Kidney (tissue), 13 donors: ENCODE measurements at regions not wholly inside any gene's neighbourhood (a gene's known extent, or its start where the extent isn't known, plus 50 kb on each side); places are given as distances from the start of the nearest gene placed in this dataset.

Source experiments
- DNase-seq, 5 donors: peaks; one replicate each; pipeline ENCODE4 v3.0.0-alpha.2; 2013 to 2020
- FAIRE-seq: peaks from 2 replicates; lab custom pipeline; 2012; peaks lifted over from hg19 to GRCh38; lab: Jason Lieb, UNC
- H3K27ac ChIP-seq, 2 donors: one replicate each; pipeline ENCODE4 v1.7.0; 2013; ENCODE audit warnings: low read depth in 2 of 2, low read length in 2 of 2, inconsistent platforms in 1 of 2
- H3K27me3 ChIP-seq: one replicate; pipeline ENCODE4 v1.7.1; 2013; ENCODE audit warnings: low read length, inconsistent platforms; ENCODE audit not compliant: control insufficient read depth, insufficient read depth
- H3K36me3 ChIP-seq, 3 donors: one replicate each; pipeline versions ENCODE4 v1.7.0 to v1.7.1; 2013; ENCODE audit warnings: low read length in 3 of 3, control low read depth in 1 of 3, inconsistent platforms in 1 of 3; ENCODE audit not compliant: insufficient read depth in 3 of 3, control insufficient read depth in 2 of 3
- H3K4me1 ChIP-seq, 3 donors: one replicate each; pipeline versions ENCODE4 v1.7.0 to v1.7.1; 2013; ENCODE audit warnings: low read length in 3 of 3, inconsistent platforms in 1 of 3, low read depth in 1 of 3; ENCODE audit not compliant: control insufficient read depth in 2 of 3, insufficient read depth in 2 of 3
- H3K4me3 ChIP-seq, 3 donors: one replicate each; pipeline versions ENCODE4 v1.7.0 to v1.8.1; 2013; ENCODE audit warnings: low read length in 3 of 3, control low read depth in 1 of 3, inconsistent platforms in 1 of 3
- H3K9ac ChIP-seq, 3 donors: one replicate each; pipeline versions ENCODE4 v1.7.0 to v1.7.1; 2013; ENCODE audit warnings: low read length in 3 of 3, control low read depth in 1 of 3, inconsistent platforms in 1 of 3
- H3K9me3 ChIP-seq, 3 donors: one replicate each; pipeline versions ENCODE4 v1.7.0 to v1.7.1; 2013; ENCODE audit warnings: low read length in 3 of 3, control low read depth in 1 of 3, inconsistent platforms in 1 of 3; ENCODE audit not compliant: control insufficient read depth in 2 of 3, insufficient read depth in 1 of 3
- CTCF ChIP-seq: IDR thresholded peaks from 3 replicates; pipeline ENCODE4 v1.5.1; 2012; ENCODE audit warnings: mild to moderate bottlenecking, moderate library complexity, borderline replicate concordance; ENCODE audit not compliant: insufficient read depth; ENCODE audit errors: extremely low read depth
- intact Hi-C: fragments of 100-400 bp; cut with DNase I; formaldehyde crosslinking; loops from one replicate; pipeline ENCODE4 v1.11.1; 2022
- donor health status: control.
- donor health status: control.
- donor health status: control.
- donor health status: control.
- donor health status: control.
- donor health status: DM: yes; HTN: yes; CAD: no.
- donor health status: Normal renal cell carcinoma (clear cell type).

GRCh38 chr6:105763866-105764265 lies 322.3 kb upstream of the PRDM1 start:
- Histone ChIP-seq H3K27me3 (no peaks in the 10 kb centered on the region), H3K9ac (no peak overlapping the region), H3K36me3 (no peaks in the 10 kb centered on the region), H3K4me1 (no peaks in the 10 kb centered on the region), H3K27ac (no peak overlapping the region), H3K9me3 (no peaks in the 10 kb centered on the region), H3K4me3 (no peak overlapping the region)
- intact Hi-C loops: no loop called here
- no peak for TF ChIP-seq CTCF
- no peak for FAIRE-seq
- no peak for DNase-seq

- no peak overlapping the region for H3K27ac ChIP-seq
- no peaks in the 10 kb centered on the region for H3K4me1 ChIP-seq
- no peak overlapping the region for H3K4me3 ChIP-seq
- H3K9ac ChIP-seq: no peak overlapping the region
- H3K27me3 ChIP-seq: no peaks in the 10 kb centered on the region
- TF ChIP-seq CTCF: no peak
- DNase-seq (no peak), FAIRE-seq (no peak)
- no peaks in the 10 kb centered on the region for H3K36me3 ChIP-seq
- intact Hi-C loops: no loop called here
- H3K9me3 ChIP-seq: no peaks in the 10 kb centered on the region
Observed at GRCh38 chr6:105760746-105761145, 325.4 kb upstream of the PRDM1 start.

DNA sequence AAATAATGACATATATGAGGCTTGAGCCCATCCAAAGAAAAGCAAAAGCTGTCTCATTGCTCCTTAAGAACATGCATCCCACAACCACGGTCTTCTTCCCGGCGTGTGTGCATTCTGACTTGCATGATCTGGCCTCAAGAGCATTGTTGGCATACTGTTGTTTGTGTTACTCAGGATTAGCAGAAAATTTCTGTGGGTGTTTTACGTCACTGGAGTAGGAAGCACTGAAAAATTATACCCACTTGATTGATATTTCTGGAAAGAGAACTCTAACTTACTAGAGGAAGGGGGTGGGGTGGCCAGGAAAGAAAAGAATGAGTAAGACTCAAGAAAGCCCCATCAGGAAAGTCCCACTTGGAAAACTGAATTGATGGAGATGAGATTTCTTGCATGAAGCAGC lies 326.2 kb upstream of the PRDM1 start:
- Histone ChIP-seq H3K27ac (no peak overlapping the region), H3K9me3 (no peaks in the 10 kb centered on the region), H3K36me3 (no peaks in the 10 kb centered on the region), H3K27me3 (no peaks in the 10 kb centered on the region), H3K4me3 (no peak overlapping the region), H3K4me1 (no peaks in the 10 kb centered on the region), H3K9ac (no peak overlapping the region)
- no peak for TF ChIP-seq CTCF
- DNase-seq: no peak
- intact Hi-C loops: no loop called here
- FAIRE-seq: no peak

DNA sequence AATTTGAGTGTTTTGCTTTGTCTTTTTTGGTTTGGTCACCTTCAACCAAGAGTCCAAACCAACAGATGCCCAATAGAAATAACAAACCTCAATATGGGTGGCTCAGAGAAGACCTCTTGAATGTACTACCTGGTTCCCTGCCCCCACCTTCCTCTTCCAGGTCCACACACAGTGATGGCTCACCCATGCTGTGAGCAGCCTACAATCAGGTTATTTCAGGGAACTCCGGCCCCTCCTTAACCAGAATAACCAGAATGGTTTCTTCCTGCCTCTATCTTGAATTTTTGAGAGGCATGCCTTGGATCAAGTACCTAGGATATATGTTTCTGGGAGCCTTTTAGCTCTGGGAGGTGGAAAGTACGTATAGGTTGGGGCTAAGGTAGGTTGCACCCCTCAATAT lies 327.1 kb upstream of the PRDM1 start:
- H3K4me3 ChIP-seq: no peak overlapping the region
- H3K9ac ChIP-seq: no peak overlapping the region
- no peaks in the 10 kb centered on the region for H3K9me3 ChIP-seq
- intact Hi-C loops: no loop called here
- FAIRE-seq (no peak), DNase-seq (no peak)
- no peaks in the 10 kb centered on the region for H3K27me3 ChIP-seq
- no peaks in the 10 kb centered on the region for H3K36me3 ChIP-seq
- H3K4me1 ChIP-seq: no peaks in the 10 kb centered on the region
- TF ChIP-seq CTCF: no peak
- H3K27ac ChIP-seq: no peak overlapping the region
